GM18951 (cell line): ENCODE measurements at regions not wholly inside any gene's neighbourhood (a gene's known extent, or its start where the extent isn't known, plus 50 kb on each side); places are given as distances from the start of the nearest gene placed in this dataset.
"Not testable (repeated sequence)": the region's sequence is repeated elsewhere in the genome, so short reads cannot be mapped to it uniquely, and the experiment has no call there.

Experiments used
- POLR2A ChIP-seq: IDR thresholded peaks from 4 replicates; pipeline ENCODE4 v1.6.1; 2011; ENCODE audit warnings: mild to moderate bottlenecking; ENCODE audit not compliant: insufficient read length, insufficient read depth; ENCODE audit errors: extremely low read depth
- in situ Hi-C: fragments of 300-500 bp; cut with MboI; formaldehyde crosslinking; loops from one replicate; pipeline ENCODE4 v1.12.0; 2022; ENCODE audit warnings: low sequenced_read_pairs, mixed read lengths, inconsistent platforms; ENCODE audit not compliant: unreplicated experiment

DNA sequence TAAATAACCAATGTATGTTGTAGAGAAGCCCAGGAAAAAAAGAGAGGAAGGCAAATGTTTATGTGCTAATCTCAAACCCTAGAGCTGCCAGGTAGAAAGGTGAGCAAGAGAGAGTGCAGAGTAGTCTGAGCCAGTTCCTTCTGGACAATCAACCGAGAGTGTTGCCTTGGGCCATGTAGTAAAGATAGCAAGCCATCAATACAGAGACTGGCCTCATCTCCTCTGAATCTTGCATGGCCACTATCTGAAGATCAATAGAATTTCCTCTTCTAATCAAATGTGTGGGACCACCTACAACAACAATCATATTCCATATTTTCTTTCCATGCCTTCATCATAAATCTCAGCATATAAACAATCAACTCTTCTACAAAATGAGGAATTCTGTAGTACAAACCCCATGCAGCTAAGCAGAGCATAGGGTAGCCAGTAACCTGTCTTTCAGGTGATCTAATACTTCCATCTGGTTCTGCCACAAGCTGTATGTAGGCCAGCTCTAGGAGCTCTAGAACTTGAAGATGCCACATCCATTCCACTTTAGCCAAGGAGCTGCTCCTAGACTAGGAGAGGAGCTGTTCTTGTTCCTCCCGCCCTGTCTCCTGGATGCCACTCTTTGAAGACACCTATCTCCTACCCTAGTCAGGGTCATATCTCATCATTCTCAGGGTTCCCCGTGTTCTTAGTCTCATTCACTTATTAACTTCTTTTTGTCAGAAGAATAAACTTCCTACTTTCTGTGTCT, 75.8 kb upstream of the SLC38A4 start:
- no peak for TF ChIP-seq POLR2A
- in situ Hi-C loops, result no loop called here

GRCh38 chr12:46903058-46903457, 77.3 kb upstream of the SLC38A4 start:
- in situ Hi-C loops, result no loop called here
- TF ChIP-seq POLR2A, result no peak

GRCh38 chr12:46904406-46905238, 78.8 kb upstream of the SLC38A4 start:
- in situ Hi-C loops, result no loop called here
- no peak for TF ChIP-seq POLR2A

- in situ Hi-C loops, result not testable (repeated sequence)
These were observed 79.4 kb upstream of the SLC38A4 start for GRCh38 chr12:46905239-46905627.

DNA sequence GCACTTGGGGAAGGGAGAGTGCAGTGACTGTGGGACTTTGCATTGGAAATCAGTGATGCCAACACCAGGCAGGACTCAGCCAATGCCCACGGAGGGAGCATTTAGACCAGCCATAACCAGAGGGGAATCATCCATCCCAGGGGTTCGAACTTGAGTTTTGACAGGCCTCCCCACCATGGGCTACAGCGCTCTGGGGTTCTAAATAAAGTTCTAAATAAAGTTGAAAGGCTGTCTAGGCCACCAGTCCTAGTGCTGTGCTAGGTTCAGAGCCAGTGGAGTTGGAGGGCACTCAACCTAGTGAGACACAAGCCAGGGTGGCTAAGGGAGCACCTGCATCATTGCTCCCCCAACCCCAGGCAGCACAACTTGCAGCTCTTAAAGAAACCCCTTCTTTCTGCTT, 82.0 kb upstream of the SLC38A4 start:
- in situ Hi-C loops, result no loop called here
- no peak for TF ChIP-seq POLR2A

DNA sequence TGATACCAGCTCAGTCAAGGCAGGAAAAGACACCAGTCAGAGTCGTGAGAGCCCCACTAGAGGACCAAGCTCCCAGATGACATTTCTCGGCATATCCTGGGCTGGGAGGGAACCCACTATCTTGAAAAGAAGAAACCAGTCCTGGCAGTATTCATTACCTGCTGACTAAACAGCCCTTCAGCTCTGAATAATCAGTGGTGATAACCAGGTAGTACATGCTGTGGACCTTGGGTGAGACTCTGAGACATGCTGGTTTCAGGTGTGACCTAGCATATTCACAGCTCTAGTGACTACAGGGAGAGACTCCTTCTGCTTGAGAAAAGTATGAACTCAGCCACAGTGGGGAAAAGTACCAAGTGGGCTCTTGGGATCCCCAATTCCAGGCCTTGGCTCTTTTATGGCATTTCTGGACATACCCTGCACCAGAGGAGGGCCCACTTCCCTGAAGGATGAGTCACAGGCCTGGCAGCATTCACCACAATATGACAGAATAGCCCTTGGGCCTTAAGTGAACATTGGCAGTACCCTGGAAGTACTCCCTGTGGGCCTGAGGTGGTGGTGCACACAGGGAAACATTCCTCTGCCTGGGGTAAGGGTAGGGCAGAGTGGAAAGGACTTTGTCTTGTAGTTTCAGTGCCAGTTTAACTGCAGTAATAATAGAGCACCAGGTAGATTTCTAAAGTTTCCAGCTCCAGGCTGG, 82.6 kb upstream of the SLC38A4 start:
- no peak for TF ChIP-seq POLR2A
- in situ Hi-C loops, result no loop called here

- TF ChIP-seq POLR2A, result no peak
- in situ Hi-C loops, result no loop called here
These were observed 83.3 kb upstream of the SLC38A4 start for GRCh38 chr12:46908936-46909635.

DNA sequence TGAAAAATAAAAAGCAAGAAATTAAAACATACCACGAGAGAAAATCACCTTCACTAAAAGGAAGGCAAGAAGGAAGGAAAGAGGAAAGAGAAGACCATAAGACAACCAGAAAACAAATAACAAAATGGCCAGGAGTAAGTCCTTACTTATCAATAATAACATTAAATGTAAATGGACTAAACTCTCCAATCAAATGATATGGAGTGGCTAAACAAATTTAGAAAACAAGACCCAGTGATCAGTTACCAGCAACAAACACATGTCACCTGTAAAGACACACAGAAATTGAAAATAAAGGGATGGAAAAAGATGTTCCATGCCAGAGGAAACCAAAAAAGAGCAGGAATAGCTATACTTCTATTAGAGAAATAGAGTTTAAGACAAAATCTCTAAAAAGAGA, 85.0 kb upstream of the SLC38A4 start:
- in situ Hi-C loops, result no loop called here

GRCh38 chr12:46914336-46914735, 88.5 kb upstream of the SLC38A4 start:
- in situ Hi-C loops, result no loop called here
- no peak for TF ChIP-seq POLR2A

More for the DNA sequence above, 85.0 kb upstream of the SLC38A4 start:
- TF ChIP-seq POLR2A, result no peak

- in situ Hi-C loops, result no loop called here
- no peak for TF ChIP-seq POLR2A
These were observed 89.3 kb upstream of the SLC38A4 start for GRCh38 chr12:46915082-46915481.

DNA sequence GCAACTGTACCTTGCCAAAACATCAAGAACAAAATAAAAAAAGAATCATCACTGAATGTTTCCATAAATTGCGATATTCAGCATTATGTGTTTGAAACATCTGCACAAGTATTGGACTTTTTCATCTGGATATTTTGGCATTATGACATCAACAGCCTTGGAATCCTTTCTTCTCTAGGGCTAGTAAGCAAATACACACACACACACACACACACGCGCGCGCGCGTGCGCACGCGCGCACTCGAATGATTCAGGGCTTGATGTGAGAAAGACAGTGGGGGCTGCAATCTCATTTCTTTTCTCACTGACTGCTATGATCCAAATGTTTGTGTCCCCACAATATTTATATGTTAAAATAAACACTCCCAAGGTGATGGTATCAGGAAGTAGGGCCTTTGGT, 90.0 kb upstream of the SLC38A4 start:
- in situ Hi-C loops, result no loop called here
- TF ChIP-seq POLR2A, result no peak

- in situ Hi-C loops, result no loop called here
- TF ChIP-seq POLR2A, result no peak
These were observed 91.1 kb upstream of the SLC38A4 start for GRCh38 chr12:46916796-46917419.

DNA sequence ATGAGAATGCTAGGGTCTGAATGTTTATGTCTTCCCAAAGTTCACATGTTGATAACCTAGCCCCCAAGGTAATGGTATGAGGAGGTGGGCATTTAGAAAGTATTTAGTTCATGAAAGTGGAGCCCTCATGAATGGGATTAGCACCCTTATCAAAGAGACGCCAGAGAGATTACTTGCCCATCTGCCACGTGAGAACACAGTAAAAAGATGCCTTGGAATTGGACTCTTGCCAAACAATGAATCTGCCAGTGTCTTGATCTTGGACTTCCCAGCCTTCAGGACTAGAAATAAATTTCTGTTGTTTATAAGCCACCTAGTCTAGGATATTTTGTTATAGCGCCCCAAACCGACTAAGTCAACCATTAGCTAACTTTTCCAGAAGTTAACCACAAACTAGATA, 92.0 kb upstream of the SLC38A4 start:
- no peak for TF ChIP-seq POLR2A
- in situ Hi-C loops, result no loop called here
